ENCODE measurements at regions not wholly inside any gene's neighbourhood (a gene's known extent, or its start where the extent isn't known, plus 50 kb on each side); places are given as distances from the start of the nearest gene placed in this dataset.

GRCh38 chr2:550860-551567 is 126.2 kb downstream of the TMEM18 start:
- no peak for TF ChIP-seq POLR2AphosphoS5 (IDR thresholded peaks at IDR 0.05; ENCODE audit: low read depth, low read length)
- no peak for TF ChIP-seq SIN3A (IDR thresholded peaks at IDR 0.05; ENCODE audit: borderline replicate concordance, insufficient read depth, low read length)
- TF ChIP-seq REST (IDR thresholded peaks at IDR 0.05; ENCODE audit: insufficient read depth in 1 of 2, low read depth in 2 of 2, low read length in 2 of 2), result no peak
- TF ChIP-seq TAF1 (IDR thresholded peaks at IDR 0.05; ENCODE audit: borderline replicate concordance, insufficient read depth, low read length), result no peak
- TF ChIP-seq FOXP2 (optimal IDR thresholded peaks at IDR 0.05; ENCODE audit: borderline replicate concordance, extremely low read depth, extremely low read length, insufficient read depth), result no peak

DNA sequence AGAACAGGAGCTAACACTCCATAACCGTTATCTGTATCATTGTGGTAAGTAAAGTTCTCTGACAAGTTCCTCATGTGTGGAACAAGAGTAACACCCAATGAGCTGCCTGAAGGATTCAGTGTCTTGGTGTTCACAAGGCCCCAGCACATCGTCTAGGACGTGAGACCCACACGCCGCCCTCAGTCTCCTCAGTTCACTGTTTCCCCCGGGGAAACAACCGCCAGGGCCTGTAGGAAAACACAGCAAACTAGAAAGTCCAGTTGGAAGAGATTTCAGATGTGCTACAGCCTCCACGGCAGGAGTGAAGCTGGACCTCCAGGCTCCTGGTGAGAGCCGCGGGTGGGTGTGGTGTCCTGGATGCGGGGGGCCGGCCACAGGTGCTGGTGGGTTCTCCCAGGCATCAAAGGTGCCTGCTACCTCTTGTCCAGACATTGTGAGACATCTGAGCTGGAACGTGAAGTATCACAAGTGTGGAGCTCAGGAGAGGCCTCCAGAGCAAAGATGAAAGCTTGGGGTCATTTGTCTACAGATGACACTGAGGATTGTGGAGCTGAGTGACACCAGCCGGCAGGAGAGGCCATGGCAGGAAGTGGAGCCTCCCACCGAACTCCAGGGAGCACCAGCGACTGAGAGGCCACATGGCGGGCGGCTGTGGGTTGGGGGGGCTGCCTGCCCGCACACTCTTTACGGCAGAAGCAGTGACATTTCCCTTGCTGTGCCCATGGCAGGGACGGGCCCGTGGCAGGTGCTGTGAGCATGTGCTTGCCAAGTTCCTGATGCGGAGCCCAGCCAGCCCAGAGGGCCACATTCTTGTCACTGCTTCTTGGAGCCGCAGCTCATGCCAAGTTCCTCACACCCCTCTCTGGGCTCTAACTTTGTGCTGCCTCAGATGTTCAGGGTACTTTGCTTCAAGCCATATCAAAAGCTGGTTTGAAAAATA is 131.2 kb downstream of the TMEM18 start:
- TF ChIP-seq FOXP2 (optimal IDR thresholded peaks at IDR 0.05; ENCODE audit: borderline replicate concordance, extremely low read depth, extremely low read length, insufficient read depth), result no peak
- TF ChIP-seq TAF1 (IDR thresholded peaks at IDR 0.05; ENCODE audit: borderline replicate concordance, insufficient read depth, low read length), result no peak
- TF ChIP-seq SIN3A (IDR thresholded peaks at IDR 0.05; ENCODE audit: borderline replicate concordance, insufficient read depth, low read length), result no peak
- TF ChIP-seq REST (IDR thresholded peaks at IDR 0.05; ENCODE audit: insufficient read depth in 1 of 2, low read depth in 2 of 2, low read length in 2 of 2), result no peak
- TF ChIP-seq POLR2AphosphoS5 (IDR thresholded peaks at IDR 0.05; ENCODE audit: low read depth, low read length), result no peak

- TF ChIP-seq FOXP2 (optimal IDR thresholded peaks at IDR 0.05; ENCODE audit: borderline replicate concordance, extremely low read depth, extremely low read length, insufficient read depth), result no peak
- TF ChIP-seq TAF1 (IDR thresholded peaks at IDR 0.05; ENCODE audit: borderline replicate concordance, insufficient read depth, low read length), result no peak
- TF ChIP-seq POLR2AphosphoS5 (IDR thresholded peaks at IDR 0.05; ENCODE audit: low read depth, low read length), result no peak
- TF ChIP-seq SIN3A (IDR thresholded peaks at IDR 0.05; ENCODE audit: borderline replicate concordance, insufficient read depth, low read length), result no peak
- no peak for TF ChIP-seq REST (IDR thresholded peaks at IDR 0.05; ENCODE audit: insufficient read depth in 1 of 2, low read depth in 2 of 2, low read length in 2 of 2)
Observed at GRCh38 chr2:545228-545627, 132.0 kb downstream of the TMEM18 start.

DNA sequence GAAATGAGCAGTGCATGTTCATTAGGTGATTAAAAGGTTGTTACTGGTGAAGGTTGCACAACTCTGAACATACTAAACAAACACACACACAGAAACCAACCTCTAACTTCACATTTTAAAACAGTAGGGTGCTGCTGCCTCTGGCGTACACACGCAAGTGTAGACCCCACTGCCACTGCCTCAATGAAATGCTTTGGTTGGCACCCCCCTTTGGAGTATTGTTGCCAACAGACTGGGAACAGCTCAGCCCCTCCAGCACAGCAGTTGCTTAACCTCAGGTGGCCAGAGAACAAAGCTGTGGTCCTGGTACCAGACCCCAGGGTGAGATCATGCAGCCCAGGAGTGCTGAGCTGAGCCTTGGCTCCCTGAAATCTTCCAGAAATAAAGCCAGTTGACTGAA is 138.6 kb downstream of the TMEM18 start:
- TF ChIP-seq SIN3A (IDR thresholded peaks at IDR 0.05; ENCODE audit: borderline replicate concordance, insufficient read depth, low read length) (no peak), REST (IDR thresholded peaks at IDR 0.05; ENCODE audit: insufficient read depth in 1 of 2, low read depth in 2 of 2, low read length in 2 of 2) (no peak), POLR2AphosphoS5 (IDR thresholded peaks at IDR 0.05; ENCODE audit: low read depth, low read length) (no peak), FOXP2 (optimal IDR thresholded peaks at IDR 0.05; ENCODE audit: borderline replicate concordance, extremely low read depth, extremely low read length, insufficient read depth) (no peak), TAF1 (IDR thresholded peaks at IDR 0.05; ENCODE audit: borderline replicate concordance, insufficient read depth, low read length) (no peak)

Data from PFSK-1 (cell line).